T-cell (primary cell): ENCODE measurements at regions not wholly inside any gene's neighbourhood (a gene's known extent, or its start where the extent isn't known, plus 50 kb on each side); places are given as distances from the start of the nearest gene placed in this dataset.
"Not testable (repeated sequence)": the region's sequence is repeated elsewhere in the genome, so short reads cannot be mapped to it uniquely, and the experiment has no call there.

ENCODE experiments used
- ATAC-seq, 4 experiments: fragments of 200-7000 bp in 3 of 4; fragments of 150-1000 bp in 1 of 4; cut with Tn5 transposase; replicated peaks in 1 of 4; 1 replicate in 3 of 4; 2 replicates in 1 of 4; pipeline ENCODE4 v1.10.0; 2021; ENCODE audit warnings: moderate library complexity in 3 of 4, mild to moderate bottlenecking in 2 of 4, moderate number of reproducible peaks in 1 of 4
- CTCF ChIA-PET, 2 donors: fragments of 300-600 bp; sonication (Branson Sonifier 250); formaldehyde crosslinking; loops; one replicate each; lab custom pipeline; 2022; ENCODE audit warnings: antibody characterized with exemption in 2 of 2; lab: Charles Lee
- POLR2A ChIA-PET, 2 donors: fragments of 300-600 bp; sonication (Branson Sonifier 250); formaldehyde crosslinking; loops; one replicate each; lab custom pipeline; 2022; ENCODE audit warnings: antibody characterized with exemption in 2 of 2; lab: Charles Lee
- DNase-seq, 35 experiments: peaks; one replicate each; pipeline versions ENCODE4 v3.0.0 to v3.0.0-alpha.2; 2013 to 2023
- H3K27ac ChIP-seq: one replicate; pipeline ENCODE4 v1.5.1; 2013; ENCODE audit warnings: low read length
- H3K27me3 ChIP-seq, 2 experiments: replicated peaks in 1 of 2; 1 replicate in 1 of 2; 2 replicates in 1 of 2; pipeline versions ENCODE4 v1.6.1 to v1.7.0; 2013; ENCODE audit warnings: low read length in 1 of 2, mixed read lengths in 1 of 2; ENCODE audit not compliant: control insufficient read depth in 2 of 2, insufficient read depth in 2 of 2; ENCODE audit errors: extremely low read depth in 1 of 2
- H3K36me3 ChIP-seq, 2 donors: 1 replicate in 1 of 2; 2 replicates in 1 of 2; pipeline versions ENCODE4 v1.6.1 to v1.7.0; 2013; ENCODE audit warnings: low read length in 1 of 2; ENCODE audit not compliant: control insufficient read depth in 2 of 2, insufficient read depth in 1 of 2; ENCODE audit errors: extremely low read depth in 1 of 2
- H3K4me1 ChIP-seq, 2 experiments: 1 replicate in 1 of 2; 2 replicates in 1 of 2; pipeline versions ENCODE4 v1.6.1 to v1.7.0; 2013; ENCODE audit warnings: low read length in 2 of 2, mixed read lengths in 1 of 2; ENCODE audit not compliant: insufficient read depth in 2 of 2, control insufficient read depth in 1 of 2; ENCODE audit errors: extremely low read depth in 1 of 2
- H3K4me3 ChIP-seq, 2 donors: 1 replicate in 1 of 2; 2 replicates in 1 of 2; pipeline versions ENCODE4 v1.5.1 to v1.7.0; 2013; ENCODE audit warnings: mild to moderate bottlenecking in 2 of 2, low read length in 1 of 2, moderate library complexity in 1 of 2; ENCODE audit not compliant: control insufficient read depth in 1 of 2; ENCODE audit errors: extremely low read depth in 1 of 2
- H3K9me3 ChIP-seq: 2 replicates; pipeline ENCODE4 v1.7.0; 2013
- H3K27ac Mint-ChIP-seq, 2 donors: one replicate each; pipeline ENCODE4 v1.8.0; 2020 to 2021; ENCODE audit warnings: mild to moderate bottlenecking in 2 of 2, mixed read lengths in 2 of 2
- H3K27me3 Mint-ChIP-seq, 2 donors: one replicate each; pipeline ENCODE4 v1.8.0; 2021 to 2022; ENCODE audit warnings: mixed read lengths in 2 of 2
- H3K36me3 Mint-ChIP-seq: one replicate; pipeline ENCODE4 v1.8.0; 2021; ENCODE audit warnings: mixed read lengths
- H3K4me1 Mint-ChIP-seq, 3 donors: one replicate each; pipeline ENCODE4 v1.8.0; 2020 to 2022; ENCODE audit warnings: mixed read lengths in 3 of 3, mild to moderate bottlenecking in 1 of 3
- H3K4me3 Mint-ChIP-seq, 3 donors: one replicate each; pipeline ENCODE4 v1.8.0; 2020 to 2022; ENCODE audit warnings: mild to moderate bottlenecking in 3 of 3, mixed read lengths in 3 of 3, moderate library complexity in 3 of 3
- H3K9me3 Mint-ChIP-seq, 3 donors: one replicate each; pipeline ENCODE4 v1.8.0; 2020 to 2022; ENCODE audit warnings: mixed read lengths in 3 of 3
- WGBS: methylation state at CpG from one replicate; pipeline ENCODE4 v1.1.5; 2013; ENCODE audit warnings: missing lambda C conversion rate; ENCODE audit not compliant: insufficient coverage; 5-methylcytosine and 5-hydroxymethylcytosine counted together

GRCh38 chr22:11051401-11052112 is 4476.4 kb upstream of the OR11H1 start:
- 36% methylated on average over 2 of the region's 9 CpGs for WGBS
- peaks cover 19 to 42% (median 36%) of the 10 kb centered on the region in 3 donors for H3K9me3 Mint-ChIP-seq
- H3K4me1 ChIP-seq, DNase-seq, H3K27ac ChIP-seq, H3K9me3 ChIP-seq, CTCF ChIA-PET, POLR2A ChIA-PET, H3K4me3 ChIP-seq, H3K27me3 Mint-ChIP-seq, H3K27me3 ChIP-seq, ATAC-seq, H3K4me3 Mint-ChIP-seq, H3K36me3 ChIP-seq, H3K4me1 Mint-ChIP-seq, H3K36me3 Mint-ChIP-seq, H3K27ac Mint-ChIP-seq: not testable (repeated sequence)

- H3K27ac Mint-ChIP-seq, H3K4me1 ChIP-seq, ATAC-seq, POLR2A ChIA-PET, CTCF ChIA-PET, H3K36me3 Mint-ChIP-seq, H3K4me3 ChIP-seq, H3K4me3 Mint-ChIP-seq, H3K27me3 ChIP-seq, H3K27ac ChIP-seq, H3K36me3 ChIP-seq, H3K27me3 Mint-ChIP-seq, H3K9me3 ChIP-seq, H3K4me1 Mint-ChIP-seq: not testable (repeated sequence)
- DNase-seq = peak in 1 of 35 experiments; percentile 13
- H3K9me3 Mint-ChIP-seq = peaks cover 20 to 47% (median 39%) of the 10 kb centered on the region in 3 donors
- WGBS = 74% methylated on average over 18 of the region's 24 CpGs
Measured at GRCh38 chr22:11053403-11054344, 4474.3 kb upstream of the OR11H1 start.

GRCh38 chr22:11054681-11055080 is 4473.3 kb upstream of the OR11H1 start:
- ATAC-seq (peak in 1 of 4 experiments; percentile 6), DNase-seq (peak in 1 of 35 experiments; percentile 23)
- CTCF ChIA-PET, H3K36me3 ChIP-seq, POLR2A ChIA-PET, H3K4me1 ChIP-seq, H3K4me3 Mint-ChIP-seq, H3K36me3 Mint-ChIP-seq, H3K4me1 Mint-ChIP-seq, H3K27ac ChIP-seq, H3K4me3 ChIP-seq, H3K27ac Mint-ChIP-seq, H3K27me3 Mint-ChIP-seq, H3K27me3 ChIP-seq, H3K9me3 ChIP-seq: not testable (repeated sequence)
- WGBS = 73% methylated on average over 9 of the region's 11 CpGs
- H3K9me3 Mint-ChIP-seq = peaks cover 17 to 46% (median 37%) of the 10 kb centered on the region in 3 donors

GRCh38 chr22:11055176-11055575 is 4472.8 kb upstream of the OR11H1 start:
- H3K36me3 ChIP-seq, POLR2A ChIA-PET, H3K4me1 Mint-ChIP-seq, H3K4me3 ChIP-seq, H3K4me1 ChIP-seq, CTCF ChIA-PET, H3K27me3 Mint-ChIP-seq, H3K27ac ChIP-seq, H3K9me3 ChIP-seq, H3K27ac Mint-ChIP-seq, H3K27me3 ChIP-seq, ATAC-seq, H3K36me3 Mint-ChIP-seq, H3K4me3 Mint-ChIP-seq: not testable (repeated sequence)
- H3K9me3 Mint-ChIP-seq = peaks cover 17 to 49% (median 38%) of the 10 kb centered on the region in 3 donors
- 76% methylated on average over 6 of the region's 8 CpGs for WGBS
- peak in 1 of 35 experiments; percentile 13 for DNase-seq

- peak in 1 of 35 experiments; percentile 13 for DNase-seq
- ATAC-seq, H3K4me1 Mint-ChIP-seq, H3K27ac Mint-ChIP-seq, H3K9me3 ChIP-seq, H3K27me3 ChIP-seq, CTCF ChIA-PET, H3K4me1 ChIP-seq, H3K4me3 Mint-ChIP-seq, H3K36me3 ChIP-seq, H3K36me3 Mint-ChIP-seq, H3K4me3 ChIP-seq, H3K27ac ChIP-seq, POLR2A ChIA-PET, H3K27me3 Mint-ChIP-seq: not testable (repeated sequence)
- WGBS = 73% methylated on average over 22 of the region's 39 CpGs
- H3K9me3 Mint-ChIP-seq = peaks cover 27 to 60% (median 45%) of the 10 kb centered on the region in 3 donors
Measured at GRCh38 chr22:11057955-11058547, 4469.9 kb upstream of the OR11H1 start.

- H3K27ac ChIP-seq, H3K27ac Mint-ChIP-seq, H3K4me3 Mint-ChIP-seq, H3K4me1 ChIP-seq, DNase-seq, H3K9me3 ChIP-seq, H3K27me3 ChIP-seq, POLR2A ChIA-PET, ATAC-seq, H3K36me3 Mint-ChIP-seq, H3K4me1 Mint-ChIP-seq, H3K4me3 ChIP-seq, CTCF ChIA-PET, H3K27me3 Mint-ChIP-seq, H3K36me3 ChIP-seq: not testable (repeated sequence)
- H3K9me3 Mint-ChIP-seq = peaks cover 32 to 63% (median 53%) of the 10 kb centered on the region in 3 donors
- WGBS = 100% methylated on average over 1 of the region's 3 CpGs
Measured at GRCh38 chr22:11059129-11059528, 4468.9 kb upstream of the OR11H1 start.
